Heart right ventricle (tissue), 16 donors: ENCODE measurements at regions not wholly inside any gene's neighbourhood (a gene's known extent, or its start where the extent isn't known, plus 50 kb on each side); places are given as distances from the start of the nearest gene placed in this dataset.

Source experiments
- ATAC-seq, 8 donors: fragments of 200-7000 bp; cut with Tn5 transposase; one replicate each; pipeline ENCODE4 v1.9.1; 2020; ENCODE audit warnings: mild to moderate bottlenecking in 8 of 8, moderate library complexity in 8 of 8, moderate number of reproducible peaks in 1 of 8
- DNase-seq, 2 donors: peaks; one replicate each; pipeline ENCODE4 v3.0.0-alpha.2; 2020
- H3K27ac ChIP-seq, 10 donors: fragments of 200-600 bp; sonication (generic) in 2 of 10; one replicate each; pipeline versions ENCODE4 v1.5.0 to v1.8.0; 2020 to 2022; ENCODE audit warnings: mild to moderate bottlenecking in 3 of 10
- H3K27me3 ChIP-seq, 7 donors: fragments of 200-600 bp; one replicate each; pipeline ENCODE4 v1.8.0; 2021 to 2022; ENCODE audit warnings: mild to moderate bottlenecking in 2 of 7
- H3K36me3 ChIP-seq, 9 donors: fragments of 200-600 bp; sonication (generic) in 1 of 9; one replicate each; pipeline versions ENCODE4 v1.5.0 to v1.8.0; 2020 to 2022; ENCODE audit warnings: mild to moderate bottlenecking in 2 of 9
- H3K4me1 ChIP-seq, 9 donors: fragments of 200-600 bp; sonication (generic) in 1 of 9; one replicate each; pipeline versions ENCODE4 v1.5.0 to v1.8.0; 2020 to 2022; ENCODE audit warnings: mild to moderate bottlenecking in 4 of 9
- H3K4me3 ChIP-seq, 10 donors: fragments of 200-600 bp; sonication (generic) in 2 of 10; one replicate each; pipeline versions ENCODE4 v1.5.0 to v1.8.0; 2020 to 2022; ENCODE audit warnings: mild to moderate bottlenecking in 7 of 10, moderate library complexity in 2 of 10
- H3K9me3 ChIP-seq, 11 donors: fragments of 200-600 bp in 10 of 11; sonication (generic) in 2 of 11; one replicate each; pipeline versions ENCODE4 v1.5.0 to v1.8.0; 2013 to 2022; ENCODE audit warnings: mild to moderate bottlenecking in 2 of 11, control low read depth in 1 of 11, moderate library complexity in 1 of 11
- WGBS, 2 donors: extraction: QIAGEN DNeasy Blood & Tissue Kit; methylation state at CpG; one replicate each; pipeline ENCODE4 v1.1.7; 2013; ENCODE audit warnings: inconsistent platforms in 1 of 2; 5-methylcytosine and 5-hydroxymethylcytosine counted together
- intact Hi-C, 10 donors: fragments of 100-400 bp; cut with DNase I; formaldehyde crosslinking; loops; one replicate each; pipeline versions ENCODE4 v1.11.1 to v1.14.2; 2022
- TF ChIP-seq, protein P1 (sequence below), 9 donors: fragments of 200-600 bp; sonication (generic) in 2 of 9; IDR thresholded peaks; one replicate each; pipeline versions ENCODE4 v1.5.0 to v1.8.0; 2021 to 2022; ENCODE audit warnings: antibody characterized with exemption in 9 of 9, mild to moderate bottlenecking in 5 of 9, moderate library complexity in 1 of 9
- donor health status: Arrhythmogenic right ventricular cardiomyopathy.
- donor health status: ischemic (EF 13 %, LVEDD 7.1; RV severe dilation, severe dysfunction).
- donor health status: healthy with polysubstance abuse.
- donor health status: DM: no; HTN: yes; CAD: no.
- donor health status: DM: no; HTN: no; CAD: no.
- donor health status: ischemic (EF 25% LVEDD 6.9; RV normal size, moderate dysfunction).
- donor health status: ischemic (EF 25% LVEDD 5.7; RV mildly dilated, moderate dysfunction).
- donor health status: healthy.
- donor health status: DM: yes; HTN: yes; CAD: no.
- donor health status: Ischemic cardiomyopathy.
- donor health status: ischemic (EF 35%, LVEDD 5.7; RV mildly dilated, moderate dysfunction).
- donor health status: nonischemic (EF 11% LVEDD 7.7; RV severe dilation, severe dysfunction).
- donor health status: DM: yes; HTN: yes; CAD: no.
- donor health status: PGD.
- donor health status: ischemic (EF 29% LVEDD 5.4; RV normal size, mild dysfunction).
- donor health status: nonischemic (EF 23%, LVEDD 6.1; RV moderate dilation, normal function).

DNA sequence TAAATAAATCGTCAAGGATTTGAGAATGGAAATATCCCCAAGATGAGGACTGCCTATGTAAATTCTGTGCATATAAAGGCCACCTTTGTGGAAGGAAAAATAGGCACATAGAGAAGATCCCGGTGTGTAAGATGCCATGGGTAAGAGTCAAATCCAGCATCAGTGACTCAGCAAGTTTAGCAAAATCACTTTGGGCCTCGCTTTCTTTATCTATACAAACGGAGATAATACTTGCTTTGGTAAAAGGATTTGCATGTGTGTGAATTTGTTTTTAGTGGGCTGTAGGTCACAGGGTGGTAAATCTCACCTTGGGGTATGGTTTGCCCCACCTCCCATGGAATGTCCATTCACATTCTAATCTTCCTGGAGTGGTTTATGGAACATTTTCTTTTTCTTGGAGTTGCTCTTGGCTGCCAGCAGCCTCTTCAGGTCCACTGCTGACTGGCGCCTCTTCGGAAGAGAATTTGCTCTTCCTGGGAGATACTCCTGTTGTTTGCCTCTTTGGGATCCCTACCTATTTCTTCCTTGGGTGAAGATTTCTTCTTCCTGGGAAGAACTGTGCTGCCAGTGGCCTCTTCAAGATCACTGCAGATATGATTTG is 587.6 kb downstream of the CDH11 start:
- Histone ChIP-seq H3K4me3 (no peak overlapping the region), H3K36me3 (no peaks in the 10 kb centered on the region), H3K27ac (no peak overlapping the region), H3K4me1 (peaks cover 0 to 11% (median 0%) of the 10 kb centered on the region in 9 donors), H3K9me3 (peaks cover 0 to 10% (median 0%) of the 10 kb centered on the region in 11 donors), H3K27me3 (no peaks in the 10 kb centered on the region)
- WGBS, 2 donors = 77 to 78% methylated on average over 6 of the region's 6 CpGs
- ATAC-seq (no peak), DNase-seq (no peak)
- TF ChIP-seq, protein P1, sequence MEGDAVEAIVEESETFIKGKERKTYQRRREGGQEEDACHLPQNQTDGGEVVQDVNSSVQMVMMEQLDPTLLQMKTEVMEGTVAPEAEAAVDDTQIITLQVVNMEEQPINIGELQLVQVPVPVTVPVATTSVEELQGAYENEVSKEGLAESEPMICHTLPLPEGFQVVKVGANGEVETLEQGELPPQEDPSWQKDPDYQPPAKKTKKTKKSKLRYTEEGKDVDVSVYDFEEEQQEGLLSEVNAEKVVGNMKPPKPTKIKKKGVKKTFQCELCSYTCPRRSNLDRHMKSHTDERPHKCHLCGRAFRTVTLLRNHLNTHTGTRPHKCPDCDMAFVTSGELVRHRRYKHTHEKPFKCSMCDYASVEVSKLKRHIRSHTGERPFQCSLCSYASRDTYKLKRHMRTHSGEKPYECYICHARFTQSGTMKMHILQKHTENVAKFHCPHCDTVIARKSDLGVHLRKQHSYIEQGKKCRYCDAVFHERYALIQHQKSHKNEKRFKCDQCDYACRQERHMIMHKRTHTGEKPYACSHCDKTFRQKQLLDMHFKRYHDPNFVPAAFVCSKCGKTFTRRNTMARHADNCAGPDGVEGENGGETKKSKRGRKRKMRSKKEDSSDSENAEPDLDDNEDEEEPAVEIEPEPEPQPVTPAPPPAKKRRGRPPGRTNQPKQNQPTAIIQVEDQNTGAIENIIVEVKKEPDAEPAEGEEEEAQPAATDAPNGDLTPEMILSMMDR (IDR thresholded peaks at IDR 0.05) = no peak
- intact Hi-C loops = no loop called here

DNA sequence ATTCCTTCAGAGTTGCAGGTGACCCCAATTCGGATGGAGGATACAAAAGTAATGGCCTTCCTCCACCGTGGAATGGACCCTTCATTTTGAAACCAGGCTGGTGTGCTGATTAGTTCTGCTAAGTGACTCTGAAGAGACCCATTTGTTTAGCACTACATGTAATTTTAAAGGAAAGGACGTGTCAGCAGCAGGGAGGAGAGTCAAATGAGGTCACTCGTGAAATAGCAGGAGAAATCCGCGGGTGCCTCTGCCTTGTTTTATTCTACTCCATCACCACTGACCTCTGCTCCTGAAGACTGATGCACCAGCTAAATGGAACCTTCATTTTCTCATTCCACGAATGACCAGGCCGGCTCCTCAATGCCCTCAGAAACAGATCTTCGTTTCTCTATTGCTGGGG is 589.2 kb downstream of the CDH11 start:
- no peak for ATAC-seq
- Histone ChIP-seq H3K36me3 (no peaks in the 10 kb centered on the region), H3K27ac (no peak overlapping the region), H3K9me3 (peaks cover 0 to 10% (median 0%) of the 10 kb centered on the region in 11 donors), H3K4me3 (no peak overlapping the region), H3K27me3 (no peaks in the 10 kb centered on the region), H3K4me1 (peaks cover 0 to 11% (median 0%) of the 10 kb centered on the region in 9 donors)
- intact Hi-C loops = no loop called here
- DNase-seq = no peak
- WGBS, 2 donors = 68 to 74% methylated on average over 9 of the region's 9 CpGs
- TF ChIP-seq, protein P1 (IDR thresholded peaks at IDR 0.05) = no peak

DNA sequence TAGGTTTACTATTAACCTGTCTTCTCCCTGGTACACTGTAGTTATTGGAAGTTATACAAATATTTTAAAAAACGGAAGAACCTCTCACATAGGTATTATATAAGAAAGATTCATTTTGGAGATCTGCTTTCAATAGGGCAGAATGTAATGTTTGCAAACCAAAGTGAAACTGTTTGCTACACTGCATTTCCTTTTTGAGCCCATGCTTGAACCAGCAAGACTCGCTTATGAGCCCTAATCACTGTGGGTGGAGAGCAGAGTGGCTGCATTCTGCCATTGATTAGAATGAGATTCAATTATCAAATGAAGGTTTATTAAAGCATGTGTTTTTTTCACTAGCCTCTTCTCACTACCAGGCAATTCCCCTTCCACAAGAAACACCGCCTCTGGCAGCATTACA is 589.7 kb downstream of the CDH11 start:
- ATAC-seq (no peak), DNase-seq (no peak)
- Histone ChIP-seq H3K36me3 (no peaks in the 10 kb centered on the region), H3K4me3 (no peak overlapping the region), H3K27ac (no peak overlapping the region), H3K27me3 (no peaks in the 10 kb centered on the region), H3K9me3 (peaks cover 0 to 10% (median 0%) of the 10 kb centered on the region in 11 donors), H3K4me1 (peaks cover 0 to 11% (median 0%) of the 10 kb centered on the region in 9 donors)
- 73 to 76% methylated on average over 3 of the region's 3 CpGs for WGBS, 2 donors
- intact Hi-C loops = no loop called here
- TF ChIP-seq, protein P1 (IDR thresholded peaks at IDR 0.05) = no peak

DNA sequence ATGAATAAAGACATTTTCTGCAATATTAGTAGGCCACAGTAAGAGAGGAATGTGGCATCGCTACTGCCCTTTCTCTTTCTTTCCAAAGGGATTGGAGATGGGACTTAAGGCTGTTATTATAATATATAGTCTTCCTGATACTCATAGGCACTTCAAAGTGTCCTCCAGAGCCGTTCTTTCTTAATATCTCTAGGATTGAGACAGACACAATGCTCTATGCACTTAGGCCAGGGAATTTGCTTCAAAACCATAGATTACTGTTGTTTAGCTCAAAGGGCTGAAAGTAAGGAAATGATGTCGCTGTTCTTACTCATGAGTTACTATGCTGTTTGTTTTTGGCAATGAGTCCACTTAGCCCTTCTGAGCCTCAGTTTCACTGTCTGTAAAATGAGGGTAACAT is 590.5 kb downstream of the CDH11 start:
- TF ChIP-seq, protein P1 (IDR thresholded peaks at IDR 0.05) = no peak
- ATAC-seq (no peak), DNase-seq (no peak)
- no peak overlapping the region for H3K4me3 ChIP-seq
- peaks cover 0 to 11% (median 0%) of the 10 kb centered on the region in 9 donors for H3K4me1 ChIP-seq
- no peaks in the 10 kb centered on the region for H3K27me3 ChIP-seq
- WGBS, 2 donors = 71 to 74% methylated on average over 3 of the region's 3 CpGs
- intact Hi-C loops = no loop called here
- no peak overlapping the region for H3K27ac ChIP-seq
- no peaks in the 10 kb centered on the region for H3K36me3 ChIP-seq
- H3K9me3 ChIP-seq = peaks cover 0 to 10% (median 0%) of the 10 kb centered on the region in 11 donors
